ENCODE measurements at regions not wholly inside any gene's neighbourhood (a gene's known extent, or its start where the extent isn't known, plus 50 kb on each side); places are given as distances from the start of the nearest gene placed in this dataset.

DNA sequence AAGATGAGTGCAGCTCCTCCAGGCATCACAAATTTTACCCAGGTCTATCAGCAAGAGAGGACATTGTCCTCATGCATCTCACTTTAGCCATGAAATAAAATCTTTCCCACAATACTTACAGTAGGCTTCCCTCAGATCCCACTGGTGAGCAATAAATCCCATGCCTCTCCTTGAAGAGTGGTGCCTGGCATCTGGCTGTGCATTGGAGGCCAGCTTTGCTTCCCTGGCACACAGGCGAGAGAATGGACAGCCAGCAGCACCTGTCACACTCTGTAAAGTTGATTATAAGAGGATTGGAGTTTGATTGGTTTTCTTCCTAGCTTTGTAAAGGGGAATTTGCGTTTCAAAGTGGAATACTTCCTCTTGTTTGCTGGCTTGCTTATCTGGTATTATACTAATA is 1153.9 kb downstream of the AACS start:
- no peak overlapping the region for H3K4me3 ChIP-seq
- no peak for DNase-seq
- H3K36me3 ChIP-seq, result no peaks in the 10 kb centered on the region
- 36 to 65% (median 56%) methylated on average over 2 of the region's 2 CpGs for WGBS, 5 donors
- TF ChIP-seq POLR2A (IDR thresholded peaks at IDR 0.05), result no peak
- TF ChIP-seq POLR2AphosphoS5 (IDR thresholded peaks at IDR 0.05), result no peak
- TF ChIP-seq EP300 (IDR thresholded peaks at IDR 0.05), result no peak
- TF ChIP-seq, protein P1, sequence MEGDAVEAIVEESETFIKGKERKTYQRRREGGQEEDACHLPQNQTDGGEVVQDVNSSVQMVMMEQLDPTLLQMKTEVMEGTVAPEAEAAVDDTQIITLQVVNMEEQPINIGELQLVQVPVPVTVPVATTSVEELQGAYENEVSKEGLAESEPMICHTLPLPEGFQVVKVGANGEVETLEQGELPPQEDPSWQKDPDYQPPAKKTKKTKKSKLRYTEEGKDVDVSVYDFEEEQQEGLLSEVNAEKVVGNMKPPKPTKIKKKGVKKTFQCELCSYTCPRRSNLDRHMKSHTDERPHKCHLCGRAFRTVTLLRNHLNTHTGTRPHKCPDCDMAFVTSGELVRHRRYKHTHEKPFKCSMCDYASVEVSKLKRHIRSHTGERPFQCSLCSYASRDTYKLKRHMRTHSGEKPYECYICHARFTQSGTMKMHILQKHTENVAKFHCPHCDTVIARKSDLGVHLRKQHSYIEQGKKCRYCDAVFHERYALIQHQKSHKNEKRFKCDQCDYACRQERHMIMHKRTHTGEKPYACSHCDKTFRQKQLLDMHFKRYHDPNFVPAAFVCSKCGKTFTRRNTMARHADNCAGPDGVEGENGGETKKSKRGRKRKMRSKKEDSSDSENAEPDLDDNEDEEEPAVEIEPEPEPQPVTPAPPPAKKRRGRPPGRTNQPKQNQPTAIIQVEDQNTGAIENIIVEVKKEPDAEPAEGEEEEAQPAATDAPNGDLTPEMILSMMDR (IDR thresholded peaks at IDR 0.05), result no peak
- H3K27ac ChIP-seq, result no peak overlapping the region
- no peaks in the 10 kb centered on the region for H3K9me3 ChIP-seq
- H3K27me3 ChIP-seq, result no peaks in the 10 kb centered on the region
- no peaks in the 10 kb centered on the region for H3K4me1 ChIP-seq
- intact Hi-C loops (cut with DNase I; ENCODE audit: low total_unique reads), result no loop called here

DNA sequence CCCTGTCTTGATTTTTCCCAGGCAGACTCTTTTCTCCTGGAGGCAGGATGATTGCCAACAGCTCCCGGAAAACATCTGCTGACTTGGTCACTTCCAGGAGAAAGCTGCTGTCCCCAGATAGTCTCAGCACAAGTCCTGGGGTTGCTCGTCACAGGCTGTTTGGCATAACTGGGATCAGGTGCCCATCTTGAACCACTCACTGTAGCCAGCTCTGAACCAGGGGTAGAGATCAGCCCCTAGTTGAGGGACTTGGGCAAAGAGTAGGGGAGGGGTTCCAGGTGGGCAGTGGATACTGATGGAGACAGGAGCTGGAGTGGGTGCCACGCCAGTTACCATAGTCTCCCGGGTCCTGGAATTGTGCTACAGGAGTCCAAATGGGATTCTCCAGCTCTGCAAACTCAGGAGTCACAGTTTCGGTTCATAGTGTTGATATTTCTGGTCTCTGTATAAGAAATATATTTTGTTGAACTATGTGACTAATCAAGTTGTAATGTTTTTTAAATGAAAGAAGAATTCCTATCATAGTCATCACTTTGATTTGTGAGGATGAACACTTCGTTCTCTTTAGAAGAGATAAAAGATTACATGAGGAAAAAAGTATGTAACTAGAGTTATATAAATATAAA is 1154.5 kb downstream of the AACS start:
- WGBS, 5 donors, result 63 to 74% (median 68%) methylated on average over 6 of the region's 6 CpGs
- Histone ChIP-seq H3K27ac (no peak overlapping the region), H3K4me1 (no peaks in the 10 kb centered on the region), H3K27me3 (no peaks in the 10 kb centered on the region), H3K4me3 (no peak overlapping the region), H3K36me3 (no peaks in the 10 kb centered on the region), H3K9me3 (peaks cover 0 to under 1% (median 0%) of the 10 kb centered on the region in 4 donors)
- no peak for TF ChIP-seq EP300 (IDR thresholded peaks at IDR 0.05)
- TF ChIP-seq, protein P1 (IDR thresholded peaks at IDR 0.05), result no peak
- TF ChIP-seq POLR2AphosphoS5 (IDR thresholded peaks at IDR 0.05), result no peak
- TF ChIP-seq POLR2A (IDR thresholded peaks at IDR 0.05), result no peak
- intact Hi-C loops (cut with DNase I; ENCODE audit: low total_unique reads), result no loop called here
- no peak for DNase-seq

DNA sequence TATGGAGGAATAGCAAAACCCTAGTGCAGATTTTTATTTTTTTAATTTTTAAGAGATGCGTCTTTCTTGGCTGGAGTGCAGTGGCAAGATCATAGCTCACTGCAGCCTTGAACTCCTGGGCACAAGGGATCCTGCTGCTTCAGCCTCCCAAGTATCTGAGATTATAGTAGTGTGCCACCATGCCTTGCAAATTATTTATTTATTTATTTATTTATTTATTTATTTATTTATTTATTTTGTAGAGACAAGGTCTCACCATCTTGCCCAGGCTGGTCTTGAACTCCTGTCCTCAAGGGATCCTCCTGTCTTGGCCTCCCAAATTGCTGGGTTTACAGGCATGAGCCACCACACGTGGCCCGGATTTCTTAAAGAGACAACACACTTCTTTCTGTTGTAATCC is 1158.8 kb downstream of the AACS start:
- DNase-seq, result no peak
- no peaks in the 10 kb centered on the region for H3K36me3 ChIP-seq
- H3K27ac ChIP-seq, result no peak overlapping the region
- intact Hi-C loops (cut with DNase I; ENCODE audit: low total_unique reads), result no loop called here
- H3K4me3 ChIP-seq, result no peak overlapping the region
- TF ChIP-seq POLR2A (IDR thresholded peaks at IDR 0.05) (no peak), EP300 (IDR thresholded peaks at IDR 0.05) (no peak), POLR2AphosphoS5 (IDR thresholded peaks at IDR 0.05) (no peak)
- TF ChIP-seq, protein P1 (IDR thresholded peaks at IDR 0.05), result no peak
- H3K4me1 ChIP-seq, result no peaks in the 10 kb centered on the region
- WGBS, 5 donors, result 85 to 95% (median 87%) methylated on average over 3 of the region's 3 CpGs
- H3K27me3 ChIP-seq, result no peaks in the 10 kb centered on the region
- H3K9me3 ChIP-seq, result peaks cover 0 to 12% (median 9%) of the 10 kb centered on the region in 4 donors

DNA sequence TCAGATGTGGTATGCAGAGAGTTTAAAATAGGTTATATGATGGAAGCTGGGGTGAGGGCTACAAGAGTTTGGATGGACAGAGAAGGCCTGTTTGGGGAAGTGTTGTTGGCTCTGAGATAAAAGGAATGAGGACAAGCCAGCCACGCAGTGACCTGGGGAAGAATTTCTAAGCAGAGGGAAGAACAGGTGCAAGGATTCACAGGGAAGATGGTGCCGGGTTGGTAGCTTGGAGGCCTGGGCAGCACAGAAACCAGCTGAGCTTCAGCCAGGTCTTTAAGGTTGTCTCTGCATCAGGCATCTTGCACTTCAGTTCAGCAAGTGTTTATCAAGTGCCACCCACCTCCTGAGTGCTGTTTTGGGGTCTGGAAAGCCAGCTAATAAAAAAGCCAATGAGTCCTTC is 1163.7 kb downstream of the AACS start:
- no peak overlapping the region for H3K27ac ChIP-seq
- peaks cover 0 to 12% (median 9%) of the 10 kb centered on the region in 4 donors for H3K9me3 ChIP-seq
- TF ChIP-seq EP300 (IDR thresholded peaks at IDR 0.05) (no peak), POLR2AphosphoS5 (IDR thresholded peaks at IDR 0.05) (no peak), POLR2A (IDR thresholded peaks at IDR 0.05) (no peak)
- TF ChIP-seq, protein P1 (IDR thresholded peaks at IDR 0.05), result no peak
- no peak overlapping the region for H3K4me3 ChIP-seq
- H3K27me3 ChIP-seq, result no peaks in the 10 kb centered on the region
- 64 to 80% (median 67%) methylated on average over 2 of the region's 2 CpGs for WGBS, 5 donors
- intact Hi-C loops (cut with DNase I; ENCODE audit: low total_unique reads), result no loop called here
- no peaks in the 10 kb centered on the region for H3K4me1 ChIP-seq
- DNase-seq, result no peak
- H3K36me3 ChIP-seq, result no peaks in the 10 kb centered on the region

All from stomach (tissue), 8 donors.